ENCODE measurements at regions not wholly inside any gene's neighbourhood (a gene's known extent, or its start where the extent isn't known, plus 50 kb on each side); places are given as distances from the start of the nearest gene placed in this dataset.

- TF ChIP-seq CTCF (conservative IDR thresholded peaks at IDR 0.05; ENCODE audit: low read depth, low read length), result no peak
- no peak for TF ChIP-seq RCOR1 (IDR thresholded peaks at IDR 0.05; ENCODE audit: insufficient replicate concordance, low read length)
- TF ChIP-seq POLR2A (IDR thresholded peaks at IDR 0.05; ENCODE audit: low read depth, low read length), result no peak
- TF ChIP-seq NFE2L2 (IDR thresholded peaks at IDR 0.05; ENCODE audit: low read depth, low read length), result no peak
- TF ChIP-seq CHD1 (IDR thresholded peaks at IDR 0.05; ENCODE audit: low read depth, low read length), result no peak
- no peak for TF ChIP-seq MAZ (IDR thresholded peaks at IDR 0.05; ENCODE audit: borderline replicate concordance, low read depth, low read length)
- no peak for TF ChIP-seq RFX5 (IDR thresholded peaks at IDR 0.05; ENCODE audit: low read depth, low read length)
- TF ChIP-seq SMC3 (IDR thresholded peaks at IDR 0.05; ENCODE audit: low read depth, low read length), result no peak
- TF ChIP-seq MAFK (IDR thresholded peaks at IDR 0.05; ENCODE audit: low read depth, low read length), result no peak
- no peak for TF ChIP-seq MXI1 (IDR thresholded peaks at IDR 0.05; ENCODE audit: borderline replicate concordance, low read depth, low read length)
- TF ChIP-seq USF2 (IDR thresholded peaks at IDR 0.05; ENCODE audit: low read depth, low read length), result no peak
- no peak for TF ChIP-seq RAD21 (IDR thresholded peaks at IDR 0.05; ENCODE audit: low read length)
These were observed 689.9 kb downstream of the QKI start for GRCh38 chr6:164104432-164104831.

All from IMR-90 (cell line).